WERI-Rb-1 (cell line): ENCODE measurements at regions not wholly inside any gene's neighbourhood (a gene's known extent, or its start where the extent isn't known, plus 50 kb on each side); places are given as distances from the start of the nearest gene placed in this dataset.
"Not testable (repeated sequence)": the region's sequence is repeated elsewhere in the genome, so short reads cannot be mapped to it uniquely, and the experiment has no call there.

ENCODE experiments used
- DNase-seq: peaks from one replicate; pipeline ENCODE4 v3.0.0-alpha.2; 2020
- H3K27ac ChIP-seq: fragments of 250-450 bp; sonication (Bioruptor Pico); 2 replicates; pipeline ENCODE4 v1.5.1; 2020; ENCODE audit warnings: mild to moderate bottlenecking, moderate library complexity
- H3K27me3 ChIP-seq: fragments of 250-450 bp; sonication (Bioruptor Pico); 2 replicates; pipeline ENCODE4 v1.5.1; 2021; ENCODE audit warnings: mild to moderate bottlenecking, low read depth, moderate library complexity; ENCODE audit not compliant: insufficient read depth, severe bottlenecking
- H3K36me3 ChIP-seq: fragments of 250-450 bp; sonication (Bioruptor Pico); 2 replicates; pipeline ENCODE4 v1.5.1; 2020; ENCODE audit warnings: mild to moderate bottlenecking, moderate library complexity
- H3K4me3 ChIP-seq: 2 replicates; pipeline ENCODE4 v1.5.1; 2011; ENCODE audit warnings: low read depth, mild to moderate bottlenecking, control low read depth, low read length
- H3K9me3 ChIP-seq: fragments of 250-450 bp; sonication (Bioruptor Pico); 2 replicates; pipeline ENCODE4 v1.5.1; 2021; ENCODE audit warnings: mild to moderate bottlenecking, moderate library complexity; ENCODE audit not compliant: severe bottlenecking
- CTCF ChIP-seq: IDR thresholded peaks from 2 replicates; pipeline ENCODE4 v1.5.1; 2011; ENCODE audit warnings: low read depth, mild to moderate bottlenecking, control low read depth, inconsistent platforms, low read length

GRCh38 chr10:31668326-31668725 lies 260.3 kb downstream of the ARHGAP12 start:
- Histone ChIP-seq H3K27ac (no peak overlapping the region), H3K9me3 (no peaks in the 10 kb centered on the region), H3K4me3 (no peak overlapping the region), H3K36me3 (no peaks in the 10 kb centered on the region), H3K27me3 (no peaks in the 10 kb centered on the region)
- no peak for DNase-seq
- TF ChIP-seq CTCF = no peak

- H3K4me3 ChIP-seq, H3K27ac ChIP-seq, DNase-seq, H3K36me3 ChIP-seq, H3K9me3 ChIP-seq, H3K27me3 ChIP-seq: not testable (repeated sequence)
These were observed 262.8 kb downstream of the ARHGAP12 start for GRCh38 chr10:31665764-31666279.

- H3K36me3 ChIP-seq = no peaks in the 10 kb centered on the region
These were observed 263.8 kb downstream of the ARHGAP12 start for GRCh38 chr10:31664803-31665202.

GRCh38 chr10:31664071-31664470 lies 264.6 kb downstream of the ARHGAP12 start:
- not testable (repeated sequence) for H3K27me3 ChIP-seq, H3K36me3 ChIP-seq, DNase-seq, H3K4me3 ChIP-seq, H3K9me3 ChIP-seq, H3K27ac ChIP-seq

More at GRCh38 chr10:31664803-31665202, 263.8 kb downstream of the ARHGAP12 start:
- H3K27ac ChIP-seq = no peak overlapping the region
- DNase-seq = no peak
- no peaks in the 10 kb centered on the region for H3K27me3 ChIP-seq
- no peak for TF ChIP-seq CTCF
- H3K9me3 ChIP-seq = no peaks in the 10 kb centered on the region
- no peak overlapping the region for H3K4me3 ChIP-seq

GRCh38 chr10:31660300-31660699 lies 268.3 kb downstream of the ARHGAP12 start:
- Histone ChIP-seq H3K9me3 (no peaks in the 10 kb centered on the region), H3K27me3 (no peaks in the 10 kb centered on the region), H3K27ac (no peak overlapping the region), H3K36me3 (no peaks in the 10 kb centered on the region), H3K4me3 (no peak overlapping the region)
- DNase-seq = no peak
- TF ChIP-seq CTCF = no peak

GRCh38 chr10:31659665-31660064 lies 269.0 kb downstream of the ARHGAP12 start:
- Histone ChIP-seq H3K9me3 (no peaks in the 10 kb centered on the region), H3K27me3 (no peaks in the 10 kb centered on the region), H3K27ac (no peak overlapping the region), H3K4me3 (no peak overlapping the region), H3K36me3 (no peaks in the 10 kb centered on the region)
- DNase-seq = no peak
- no peak for TF ChIP-seq CTCF

GRCh38 chr10:31657434-31657872 lies 271.2 kb downstream of the ARHGAP12 start:
- DNase-seq = no peak
- Histone ChIP-seq H3K27ac (no peak overlapping the region), H3K4me3 (no peak overlapping the region), H3K27me3 (no peaks in the 10 kb centered on the region), H3K36me3 (no peaks in the 10 kb centered on the region), H3K9me3 (no peaks in the 10 kb centered on the region)
- TF ChIP-seq CTCF = no peak
